ENCODE measurements at regions not wholly inside any gene's neighbourhood (a gene's known extent, or its start where the extent isn't known, plus 50 kb on each side); places are given as distances from the start of the nearest gene placed in this dataset.

GRCh38 chr10:33893506-33893905 is 559.0 kb upstream of the NRP1 start:
- intact Hi-C loops (cut with DNase I): loop anchor here in 1 of 2 donors (10.0 kb wide), 1 partner anchor 559 kb away; the partner anchor contains the start of gene NRP1

DNA sequence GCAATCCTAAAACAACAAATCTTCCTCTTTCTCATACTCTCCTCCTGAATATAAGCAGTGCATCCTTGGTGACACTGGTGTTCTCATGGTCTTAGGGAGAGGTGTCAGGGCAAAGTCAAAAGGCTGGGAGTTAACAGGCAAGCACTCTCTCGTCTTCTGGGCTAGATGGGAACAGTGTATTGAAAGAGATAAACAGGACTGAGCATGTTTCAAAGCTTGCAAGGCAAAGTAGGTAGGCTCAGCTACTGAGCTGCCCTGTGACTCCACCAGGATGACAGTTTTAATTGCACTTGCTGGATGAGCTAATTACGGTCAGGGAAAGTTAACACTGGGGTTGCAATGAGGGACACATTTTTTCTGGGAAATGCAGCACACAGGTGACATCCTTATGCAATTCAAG is 554.9 kb upstream of the NRP1 start:
- no peak overlapping the region for H3K27ac ChIP-seq (ENCODE audit: low read depth in 1 of 2, low read length in 2 of 2)
- no peaks in the 10 kb centered on the region for H3K9me3 ChIP-seq (ENCODE audit: control insufficient read depth, low read length)
- H3K27me3 ChIP-seq (ENCODE audit: control insufficient read depth in 1 of 2, insufficient read depth in 2 of 2, low read length in 1 of 2): no peaks in the 10 kb centered on the region
- WGBS, 2 donors: 83 to 87% methylated on average over 2 of the region's 2 CpGs
- intact Hi-C loops (cut with DNase I): no loop called here
- no peaks in the 10 kb centered on the region for H3K36me3 ChIP-seq (ENCODE audit: control insufficient read depth in 1 of 2, insufficient read depth in 2 of 2, low read length in 1 of 2)
- H3K4me1 ChIP-seq (ENCODE audit: control insufficient read depth in 1 of 2, insufficient read depth in 2 of 2, low read length in 2 of 2): peaks cover 0 to 2% of the 10 kb centered on the region in 2 donors
- no peak for ATAC-seq (ENCODE audit: low FRiP score)
- no peak for DNase-seq
- H3K4me3 ChIP-seq (ENCODE audit: low read length in 2 of 2): no peak overlapping the region

More at GRCh38 chr10:33893506-33893905, 559.0 kb upstream of the NRP1 start:
- Histone ChIP-seq H3K36me3 (ENCODE audit: control insufficient read depth in 1 of 2, insufficient read depth in 2 of 2, low read length in 1 of 2) (no peaks in the 10 kb centered on the region), H3K27me3 (ENCODE audit: control insufficient read depth in 1 of 2, insufficient read depth in 2 of 2, low read length in 1 of 2) (no peaks in the 10 kb centered on the region), H3K27ac (ENCODE audit: low read depth in 1 of 2, low read length in 2 of 2) (peak overlapping the region in 1 of 2 donors; percentile 57), H3K9me3 (ENCODE audit: control insufficient read depth, low read length) (no peaks in the 10 kb centered on the region), H3K4me3 (ENCODE audit: low read length in 2 of 2) (no peak overlapping the region), H3K4me1 (ENCODE audit: control insufficient read depth in 1 of 2, insufficient read depth in 2 of 2, low read length in 2 of 2) (peaks cover 2 to 3% of the 10 kb centered on the region in 2 donors)
- DNase-seq (no peak), ATAC-seq (ENCODE audit: low FRiP score) (peak; percentile 71)

DNA sequence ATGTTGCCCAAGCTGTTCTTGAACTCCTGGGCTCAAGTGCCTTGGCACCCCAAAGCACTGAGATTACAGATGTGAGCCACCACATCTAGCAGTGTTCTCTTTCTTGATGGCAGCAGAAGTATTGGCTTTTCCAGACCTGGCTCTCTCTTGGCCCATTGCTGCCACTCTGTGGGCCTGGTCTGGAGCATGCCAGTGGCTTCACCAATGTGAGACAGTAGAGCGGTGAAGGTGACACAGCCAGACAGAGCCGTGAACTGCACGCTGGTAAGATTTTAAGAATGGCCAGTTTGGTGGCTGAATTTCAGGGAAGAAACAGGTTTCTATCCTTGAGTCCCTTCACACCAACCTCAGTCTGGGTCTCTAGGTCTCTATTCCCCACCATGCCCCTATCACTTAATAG is 552.7 kb upstream of the NRP1 start:
- H3K27me3 ChIP-seq (ENCODE audit: control insufficient read depth in 1 of 2, insufficient read depth in 2 of 2, low read length in 1 of 2): no peaks in the 10 kb centered on the region
- ATAC-seq (ENCODE audit: low FRiP score): no peak
- peaks cover 0 to 2% of the 10 kb centered on the region in 2 donors for H3K4me1 ChIP-seq (ENCODE audit: control insufficient read depth in 1 of 2, insufficient read depth in 2 of 2, low read length in 2 of 2)
- no peak overlapping the region for H3K27ac ChIP-seq (ENCODE audit: low read depth in 1 of 2, low read length in 2 of 2)
- intact Hi-C loops (cut with DNase I): no loop called here
- H3K9me3 ChIP-seq (ENCODE audit: control insufficient read depth, low read length): no peaks in the 10 kb centered on the region
- no peaks in the 10 kb centered on the region for H3K36me3 ChIP-seq (ENCODE audit: control insufficient read depth in 1 of 2, insufficient read depth in 2 of 2, low read length in 1 of 2)
- 100% methylated on average over 3 of the region's 3 CpGs for WGBS, 2 donors
- DNase-seq: no peak
- H3K4me3 ChIP-seq (ENCODE audit: low read length in 2 of 2): no peak overlapping the region

GRCh38 chr10:33886299-33886698 is 551.8 kb upstream of the NRP1 start:
- no peak for DNase-seq
- Histone ChIP-seq H3K36me3 (ENCODE audit: control insufficient read depth in 1 of 2, insufficient read depth in 2 of 2, low read length in 1 of 2) (no peaks in the 10 kb centered on the region), H3K27ac (ENCODE audit: low read depth in 1 of 2, low read length in 2 of 2) (no peak overlapping the region), H3K9me3 (ENCODE audit: control insufficient read depth, low read length) (no peaks in the 10 kb centered on the region), H3K4me3 (ENCODE audit: low read length in 2 of 2) (no peak overlapping the region), H3K4me1 (ENCODE audit: control insufficient read depth in 1 of 2, insufficient read depth in 2 of 2, low read length in 2 of 2) (peaks cover 0 to 2% of the 10 kb centered on the region in 2 donors), H3K27me3 (ENCODE audit: control insufficient read depth in 1 of 2, insufficient read depth in 2 of 2, low read length in 1 of 2) (no peaks in the 10 kb centered on the region)
- 95 to 98% methylated on average over 2 of the region's 2 CpGs for WGBS, 2 donors
- intact Hi-C loops (cut with DNase I): no loop called here
- no peak for ATAC-seq (ENCODE audit: low FRiP score)

DNA sequence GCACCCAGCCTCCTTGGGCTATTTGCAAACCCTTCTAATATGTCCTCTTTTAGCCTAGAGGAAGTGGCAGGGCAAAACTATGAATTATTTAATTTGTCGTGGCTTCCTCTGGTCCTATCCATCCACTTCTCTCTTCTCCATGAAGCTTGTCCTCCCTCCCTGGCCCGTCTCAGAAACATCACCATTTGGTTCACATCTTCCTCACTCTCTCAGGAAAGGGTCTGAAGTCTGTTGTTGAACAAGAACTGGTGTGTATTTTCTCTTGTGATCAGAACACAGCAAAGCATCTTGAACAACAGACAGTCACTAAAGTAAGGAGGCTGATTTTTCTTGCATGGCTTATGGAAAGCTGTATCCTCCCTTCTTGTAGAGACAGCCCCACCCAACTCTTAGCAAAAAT is 550.1 kb upstream of the NRP1 start:
- ATAC-seq (ENCODE audit: low FRiP score): no peak
- WGBS, 2 donors: 88 to 92% methylated on average over 2 of the region's 2 CpGs
- intact Hi-C loops (cut with DNase I): no loop called here

DNA sequence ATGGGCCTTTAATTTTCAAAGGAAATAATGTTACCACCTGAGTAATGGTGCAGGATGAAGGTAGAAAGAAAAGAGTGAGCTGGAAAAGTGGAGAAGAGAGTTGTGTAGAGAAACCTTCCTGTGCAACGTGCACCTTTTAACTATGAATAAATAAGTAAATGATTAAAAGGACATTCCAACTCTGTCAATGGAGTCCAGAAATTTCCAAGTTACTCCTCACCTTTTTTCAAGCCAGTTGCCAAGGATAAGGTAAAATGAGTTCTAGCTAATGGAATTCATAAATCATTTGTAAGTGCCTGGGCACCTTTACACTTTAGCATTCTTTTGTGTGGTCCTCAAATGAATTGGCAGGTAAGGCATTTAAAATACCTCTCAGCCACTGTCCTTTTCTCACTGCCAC is 549.4 kb upstream of the NRP1 start:
- DNase-seq (no peak), ATAC-seq (ENCODE audit: low FRiP score) (no peak)
- WGBS, 2 donors: 93 to 95% methylated on average over 1 of the region's 1 CpG
- Histone ChIP-seq H3K27ac (ENCODE audit: low read depth in 1 of 2, low read length in 2 of 2) (no peak overlapping the region), H3K27me3 (ENCODE audit: control insufficient read depth in 1 of 2, insufficient read depth in 2 of 2, low read length in 1 of 2) (no peaks in the 10 kb centered on the region), H3K4me3 (ENCODE audit: low read length in 2 of 2) (no peak overlapping the region), H3K36me3 (ENCODE audit: control insufficient read depth in 1 of 2, insufficient read depth in 2 of 2, low read length in 1 of 2) (no peaks in the 10 kb centered on the region), H3K9me3 (ENCODE audit: control insufficient read depth, low read length) (no peaks in the 10 kb centered on the region), H3K4me1 (ENCODE audit: control insufficient read depth in 1 of 2, insufficient read depth in 2 of 2, low read length in 2 of 2) (peaks cover 0 to 2% of the 10 kb centered on the region in 2 donors)
- intact Hi-C loops (cut with DNase I): no loop called here

More for the DNA sequence above, 550.1 kb upstream of the NRP1 start:
- H3K9me3 ChIP-seq (ENCODE audit: control insufficient read depth, low read length): no peaks in the 10 kb centered on the region
- H3K36me3 ChIP-seq (ENCODE audit: control insufficient read depth in 1 of 2, insufficient read depth in 2 of 2, low read length in 1 of 2): no peaks in the 10 kb centered on the region
- peaks cover 0 to 2% of the 10 kb centered on the region in 2 donors for H3K4me1 ChIP-seq (ENCODE audit: control insufficient read depth in 1 of 2, insufficient read depth in 2 of 2, low read length in 2 of 2)
- no peak overlapping the region for H3K4me3 ChIP-seq (ENCODE audit: low read length in 2 of 2)
- H3K27ac ChIP-seq (ENCODE audit: low read depth in 1 of 2, low read length in 2 of 2): no peak overlapping the region
- DNase-seq: no peak
- H3K27me3 ChIP-seq (ENCODE audit: control insufficient read depth in 1 of 2, insufficient read depth in 2 of 2, low read length in 1 of 2): no peaks in the 10 kb centered on the region

GRCh38 chr10:33882996-33883395 is 548.5 kb upstream of the NRP1 start:
- H3K9me3 ChIP-seq (ENCODE audit: control insufficient read depth, low read length): no peaks in the 10 kb centered on the region
- intact Hi-C loops (cut with DNase I): no loop called here
- H3K27ac ChIP-seq (ENCODE audit: low read depth in 1 of 2, low read length in 2 of 2): no peak overlapping the region
- H3K4me3 ChIP-seq (ENCODE audit: low read length in 2 of 2): no peak overlapping the region
- DNase-seq (no peak), ATAC-seq (ENCODE audit: low FRiP score) (no peak)
- peaks cover 0 to 2% of the 10 kb centered on the region in 2 donors for H3K4me1 ChIP-seq (ENCODE audit: control insufficient read depth in 1 of 2, insufficient read depth in 2 of 2, low read length in 2 of 2)
- no peaks in the 10 kb centered on the region for H3K36me3 ChIP-seq (ENCODE audit: control insufficient read depth in 1 of 2, insufficient read depth in 2 of 2, low read length in 1 of 2)
- H3K27me3 ChIP-seq (ENCODE audit: control insufficient read depth in 1 of 2, insufficient read depth in 2 of 2, low read length in 1 of 2): no peaks in the 10 kb centered on the region
- WGBS, 2 donors: 39 to 50% methylated on average over 1 of the region's 1 CpG

DNA sequence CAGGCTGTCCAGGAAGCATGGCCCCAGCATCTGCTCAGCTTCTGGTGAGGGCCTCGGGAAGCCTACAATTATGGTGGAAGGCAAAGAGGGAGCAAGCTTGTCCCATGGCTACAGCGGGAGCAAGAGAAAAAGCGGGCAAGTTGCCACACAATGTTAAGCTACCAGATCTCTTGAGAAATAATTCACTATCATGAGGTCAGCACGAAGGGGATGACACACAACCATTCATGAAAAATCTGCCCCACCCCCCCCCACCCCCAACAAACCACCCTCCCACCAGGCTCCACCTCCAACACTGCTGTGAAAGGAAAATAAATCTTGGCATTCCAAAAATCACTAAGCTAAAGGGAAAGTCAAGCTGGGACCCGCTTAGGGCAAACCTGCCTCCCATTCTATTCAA is 545.8 kb upstream of the NRP1 start:
- ATAC-seq (ENCODE audit: low FRiP score) (no peak), DNase-seq (no peak)
- intact Hi-C loops (cut with DNase I): no loop called here
- H3K4me1 ChIP-seq (ENCODE audit: control insufficient read depth in 1 of 2, insufficient read depth in 2 of 2, low read length in 2 of 2): peaks cover 0 to 2% of the 10 kb centered on the region in 2 donors
- no peak overlapping the region for H3K4me3 ChIP-seq (ENCODE audit: low read length in 2 of 2)
- H3K9me3 ChIP-seq (ENCODE audit: control insufficient read depth, low read length): no peaks in the 10 kb centered on the region
- H3K36me3 ChIP-seq (ENCODE audit: control insufficient read depth in 1 of 2, insufficient read depth in 2 of 2, low read length in 1 of 2): no peaks in the 10 kb centered on the region
- no peaks in the 10 kb centered on the region for H3K27me3 ChIP-seq (ENCODE audit: control insufficient read depth in 1 of 2, insufficient read depth in 2 of 2, low read length in 1 of 2)
- WGBS, 2 donors: 96% methylated on average over 5 of the region's 5 CpGs
- H3K27ac ChIP-seq (ENCODE audit: low read depth in 1 of 2, low read length in 2 of 2): no peak overlapping the region

DNA sequence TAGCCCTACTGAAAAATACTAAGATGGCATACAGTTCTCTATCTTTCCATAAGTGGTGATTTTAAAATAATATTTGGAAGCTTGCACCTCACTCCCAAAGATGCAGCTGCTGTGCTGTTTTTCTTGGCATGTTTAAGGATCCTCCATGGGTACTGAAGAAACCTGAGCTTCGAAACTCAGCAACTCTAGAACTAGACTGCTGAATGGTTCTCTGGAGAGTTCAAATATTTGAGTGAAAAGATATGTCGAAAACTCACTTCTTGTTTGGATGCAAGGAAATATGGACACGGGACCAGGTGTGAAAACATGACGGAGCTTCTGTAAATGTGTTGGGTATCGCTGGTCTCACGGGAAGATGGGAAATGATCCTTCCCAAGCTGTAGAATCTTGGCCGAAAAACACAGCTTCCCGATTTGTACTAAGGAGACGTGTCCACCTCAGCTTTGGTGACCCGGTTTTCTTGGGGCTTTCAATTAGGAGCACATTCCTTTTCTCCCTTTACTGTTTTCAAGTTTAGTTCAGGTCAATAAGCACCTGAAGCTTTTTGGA is 543.8 kb upstream of the NRP1 start:
- DNase-seq (no peak), ATAC-seq (ENCODE audit: low FRiP score) (no peak)
- no peak overlapping the region for H3K27ac ChIP-seq (ENCODE audit: low read depth in 1 of 2, low read length in 2 of 2)
- no peaks in the 10 kb centered on the region for H3K4me1 ChIP-seq (ENCODE audit: control insufficient read depth in 1 of 2, insufficient read depth in 2 of 2, low read length in 2 of 2)
- no peaks in the 10 kb centered on the region for H3K36me3 ChIP-seq (ENCODE audit: control insufficient read depth in 1 of 2, insufficient read depth in 2 of 2, low read length in 1 of 2)
- no peaks in the 10 kb centered on the region for H3K9me3 ChIP-seq (ENCODE audit: control insufficient read depth, low read length)
- 66 to 79% methylated on average over 10 of the region's 10 CpGs for WGBS, 2 donors
- intact Hi-C loops (cut with DNase I): no loop called here
- no peaks in the 10 kb centered on the region for H3K27me3 ChIP-seq (ENCODE audit: control insufficient read depth in 1 of 2, insufficient read depth in 2 of 2, low read length in 1 of 2)
- no peak overlapping the region for H3K4me3 ChIP-seq (ENCODE audit: low read length in 2 of 2)

Measured in aorta (tissue), 5 donors.